WI38 (cell line): ENCODE measurements at regions not wholly inside any gene's neighbourhood (a gene's known extent, or its start where the extent isn't known, plus 50 kb on each side); places are given as distances from the start of the nearest gene placed in this dataset.

Experiments
- H3K4me3 ChIP-seq: 2 replicates; pipeline ENCODE4 v1.5.1; 2011; ENCODE audit warnings: low read depth, mild to moderate bottlenecking, control low read depth, low read length
- TF ChIP-seq, protein P1 (sequence below): IDR thresholded peaks from 2 replicates; pipeline ENCODE4 v1.5.1; 2012; ENCODE audit warnings: low read depth, mild to moderate bottlenecking, control low read depth, low read length

DNA sequence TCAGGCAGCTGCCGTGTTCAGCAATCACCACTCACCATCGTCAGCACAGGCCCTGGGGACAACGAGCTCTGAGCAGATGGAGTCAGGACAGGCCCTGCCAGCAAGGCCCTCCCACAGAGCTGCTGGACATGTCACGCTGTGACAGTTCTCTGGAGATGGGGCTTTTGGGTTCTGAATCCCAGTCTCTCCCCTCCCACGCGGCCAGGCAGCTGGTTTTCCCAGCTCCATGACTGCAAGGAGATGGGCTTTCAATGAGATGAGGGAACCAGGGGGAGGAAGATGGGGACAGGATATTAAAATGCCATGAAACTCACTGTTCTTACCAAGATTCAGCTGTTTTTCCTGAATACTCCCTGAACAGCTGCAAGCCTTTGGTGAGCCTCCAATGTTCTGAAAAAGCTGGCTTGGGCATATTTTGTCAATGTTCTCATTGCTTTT is 305.9 kb downstream of the BRD1 start:
- no peak overlapping the region for H3K4me3 ChIP-seq
- TF ChIP-seq, protein P1, sequence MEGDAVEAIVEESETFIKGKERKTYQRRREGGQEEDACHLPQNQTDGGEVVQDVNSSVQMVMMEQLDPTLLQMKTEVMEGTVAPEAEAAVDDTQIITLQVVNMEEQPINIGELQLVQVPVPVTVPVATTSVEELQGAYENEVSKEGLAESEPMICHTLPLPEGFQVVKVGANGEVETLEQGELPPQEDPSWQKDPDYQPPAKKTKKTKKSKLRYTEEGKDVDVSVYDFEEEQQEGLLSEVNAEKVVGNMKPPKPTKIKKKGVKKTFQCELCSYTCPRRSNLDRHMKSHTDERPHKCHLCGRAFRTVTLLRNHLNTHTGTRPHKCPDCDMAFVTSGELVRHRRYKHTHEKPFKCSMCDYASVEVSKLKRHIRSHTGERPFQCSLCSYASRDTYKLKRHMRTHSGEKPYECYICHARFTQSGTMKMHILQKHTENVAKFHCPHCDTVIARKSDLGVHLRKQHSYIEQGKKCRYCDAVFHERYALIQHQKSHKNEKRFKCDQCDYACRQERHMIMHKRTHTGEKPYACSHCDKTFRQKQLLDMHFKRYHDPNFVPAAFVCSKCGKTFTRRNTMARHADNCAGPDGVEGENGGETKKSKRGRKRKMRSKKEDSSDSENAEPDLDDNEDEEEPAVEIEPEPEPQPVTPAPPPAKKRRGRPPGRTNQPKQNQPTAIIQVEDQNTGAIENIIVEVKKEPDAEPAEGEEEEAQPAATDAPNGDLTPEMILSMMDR, result no peak

DNA sequence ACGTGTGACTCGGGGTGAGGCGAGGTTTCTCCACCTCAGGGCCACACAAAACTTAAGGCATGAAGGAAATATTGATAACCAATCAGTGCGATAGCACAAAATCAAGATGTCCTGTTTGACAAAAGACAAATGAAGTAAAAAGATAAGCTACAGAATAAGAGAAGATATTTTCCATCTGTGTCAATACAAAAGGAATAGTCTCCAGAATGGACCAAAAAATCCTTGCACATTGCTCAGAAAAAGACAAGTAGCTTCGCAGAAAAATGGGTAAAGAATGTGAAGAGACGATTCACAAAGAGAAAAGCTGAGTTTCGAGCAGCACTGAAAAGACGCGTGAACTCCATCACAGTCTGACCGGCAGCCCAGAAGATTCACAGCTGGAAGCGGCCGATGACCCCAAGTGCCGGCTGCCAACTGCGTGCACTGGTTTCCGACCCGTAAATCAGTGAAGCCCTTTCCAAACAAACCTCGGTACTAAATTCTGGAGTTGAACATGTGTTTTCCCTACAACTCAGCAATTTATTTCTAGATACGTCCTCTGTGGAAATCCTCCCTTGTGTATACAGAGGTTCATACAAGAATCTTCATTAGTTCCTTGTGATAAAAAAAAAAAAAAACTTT is 308.4 kb downstream of the BRD1 start:
- no peak overlapping the region for H3K4me3 ChIP-seq
- TF ChIP-seq, protein P1, result no peak

DNA sequence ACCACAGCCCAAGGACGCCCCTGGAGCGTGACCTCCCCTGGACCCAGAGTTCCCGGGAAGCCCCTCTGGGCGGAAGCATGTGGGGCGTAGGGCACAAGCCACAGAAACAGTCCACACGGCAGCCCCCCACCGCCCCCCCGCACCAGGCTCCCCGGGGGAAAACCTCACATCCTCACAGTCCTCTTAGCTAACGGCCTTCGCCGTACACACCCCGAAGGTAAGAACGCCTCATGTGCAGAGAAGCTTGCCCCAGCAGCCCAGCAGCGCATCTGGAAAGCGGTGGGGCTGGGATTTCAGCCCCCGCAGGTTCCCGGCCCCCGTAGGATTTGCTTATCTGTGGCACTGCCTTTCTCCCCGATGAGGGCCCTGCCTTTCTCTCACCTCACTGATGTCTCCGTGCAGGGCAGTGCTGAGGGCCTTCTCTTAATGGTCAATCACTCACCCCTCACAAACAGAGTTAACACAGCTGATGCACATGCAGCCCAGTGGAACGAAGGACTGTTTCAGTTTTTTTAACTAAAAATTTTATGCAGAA is 309.2 kb downstream of the BRD1 start:
- H3K4me3 ChIP-seq, result no peak overlapping the region

DNA sequence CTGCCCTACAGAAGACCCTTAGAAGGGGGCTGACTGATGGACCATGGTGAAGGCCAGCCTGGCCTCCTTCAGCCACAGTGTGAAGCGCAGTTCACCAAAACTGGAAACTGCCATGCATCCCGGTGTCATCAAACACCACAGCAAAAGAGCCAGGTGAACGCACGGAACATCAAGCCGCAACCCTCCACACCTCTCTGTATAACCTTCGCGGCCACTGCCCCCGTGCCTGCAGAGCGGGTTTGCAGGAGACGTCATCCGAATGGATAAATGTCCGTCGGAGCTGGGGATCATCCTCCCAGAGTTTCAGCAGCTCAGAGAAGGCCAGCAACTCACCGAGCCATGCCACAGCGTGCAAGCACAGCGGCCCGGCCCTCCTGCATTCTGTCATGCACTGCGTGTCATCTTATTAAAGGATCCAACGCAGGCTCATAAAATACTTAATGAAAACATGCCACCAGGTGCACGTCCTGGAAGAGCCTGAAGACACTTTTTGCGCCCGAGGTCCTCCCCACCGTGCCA is 309.9 kb downstream of the BRD1 start:
- TF ChIP-seq, protein P1, result no peak
- H3K4me3 ChIP-seq, result no peak overlapping the region

More for the DNA sequence above, 309.2 kb downstream of the BRD1 start:
- TF ChIP-seq, protein P1, result no peak

DNA sequence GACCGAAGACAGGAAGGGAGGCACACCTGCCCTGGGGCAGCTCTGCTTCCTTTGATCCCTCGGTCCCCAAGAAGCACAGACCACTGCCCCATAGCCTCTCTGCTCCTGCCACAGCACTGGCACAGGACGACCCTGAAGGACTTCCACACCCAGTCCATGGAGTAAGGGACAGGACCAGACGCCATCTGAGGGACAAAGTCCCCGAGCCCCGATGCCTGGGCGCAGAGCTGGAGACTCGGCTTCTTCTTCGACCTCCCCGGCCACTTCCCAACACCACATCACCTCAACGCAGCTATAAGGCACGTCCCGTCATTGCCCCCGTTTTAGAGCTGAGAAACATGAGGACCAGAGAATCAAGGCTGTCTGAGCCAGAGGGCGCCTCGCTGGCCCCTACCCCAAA is 310.5 kb downstream of the BRD1 start:
- TF ChIP-seq, protein P1, result no peak
- no peak overlapping the region for H3K4me3 ChIP-seq

DNA sequence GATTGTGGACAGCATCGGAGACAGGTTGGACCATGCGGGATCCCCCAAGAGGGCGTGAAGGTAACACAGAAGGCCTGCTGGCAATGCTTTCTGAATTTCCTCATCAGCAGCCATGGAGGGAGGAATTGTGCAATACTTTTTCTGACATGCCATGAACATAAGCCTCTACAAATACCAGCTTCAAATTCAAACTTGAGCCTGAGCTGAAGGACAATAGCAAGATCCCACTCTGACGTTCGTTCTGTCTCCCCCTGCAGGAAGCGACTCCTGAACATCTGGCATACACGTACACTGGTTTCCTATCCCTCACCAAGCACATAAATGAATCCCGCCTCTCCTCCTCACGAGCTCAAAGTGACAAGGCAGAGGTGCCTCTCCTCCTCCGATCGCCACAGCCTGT is 312.2 kb downstream of the BRD1 start:
- TF ChIP-seq, protein P1, result no peak
- H3K4me3 ChIP-seq, result no peak overlapping the region

DNA sequence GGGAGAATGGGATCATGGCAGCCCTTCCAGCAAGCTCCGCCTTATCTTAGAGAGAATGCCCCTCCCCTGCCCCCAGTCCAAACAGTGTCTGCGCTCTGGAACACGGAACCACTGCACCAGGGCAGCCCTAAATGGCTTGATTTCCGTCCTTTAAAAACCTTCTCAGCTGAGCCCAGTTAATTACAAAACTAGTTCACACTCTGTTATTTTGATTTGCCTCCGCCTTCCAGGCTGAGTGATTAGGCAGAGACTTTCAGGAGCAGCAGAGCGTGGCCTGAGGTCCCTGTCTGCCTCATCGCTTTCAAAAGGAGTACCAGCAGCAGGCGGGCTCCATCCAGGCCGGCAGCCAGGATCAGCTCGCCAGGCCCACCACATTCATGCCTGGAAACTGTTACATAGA is 313.0 kb downstream of the BRD1 start:
- TF ChIP-seq, protein P1, result no peak
- no peak overlapping the region for H3K4me3 ChIP-seq
